ENCODE measurements at regions not wholly inside any gene's neighbourhood (a gene's known extent, or its start where the extent isn't known, plus 50 kb on each side); places are given as distances from the start of the nearest gene placed in this dataset.

DNA sequence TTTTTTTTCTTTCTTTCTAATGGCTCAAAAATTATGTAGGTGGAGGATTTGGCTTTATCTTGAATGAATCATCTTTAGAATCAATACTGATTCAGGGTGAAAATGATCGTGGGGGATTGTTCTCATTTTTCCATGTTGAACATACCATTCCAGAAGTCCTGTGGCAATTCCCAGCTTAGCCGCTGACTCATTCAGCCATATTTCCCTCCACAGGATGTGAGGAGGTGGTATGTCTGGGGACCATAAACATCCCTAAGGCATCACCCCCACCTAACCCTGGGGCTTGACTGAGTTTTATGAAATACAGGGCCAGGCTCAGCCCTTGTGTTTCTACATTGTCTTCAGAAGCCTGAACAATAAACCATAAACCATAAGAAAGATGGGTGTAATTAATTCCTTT lies 92.7 kb upstream of the FN1 start:
- Histone ChIP-seq H3K4me1 (ENCODE audit: control insufficient read depth in 3 of 3, insufficient read depth in 2 of 3, low read depth in 1 of 3, low read length in 2 of 3) (no peaks in the 10 kb centered on the region), H3K27me3 (ENCODE audit: control insufficient read depth in 3 of 3, insufficient read depth in 3 of 3, low read length in 3 of 3) (no peaks in the 10 kb centered on the region), H3K36me3 (ENCODE audit: control insufficient read depth in 3 of 3, insufficient read depth in 2 of 3, low read depth in 1 of 3, low read length in 3 of 3) (no peaks in the 10 kb centered on the region), H3K27ac (ENCODE audit: low read depth in 1 of 3, low read length in 2 of 3) (no peak overlapping the region), H3K9me3 (ENCODE audit: control insufficient read depth in 2 of 2, insufficient read depth in 1 of 2, low read depth in 1 of 2, low read length in 1 of 2) (peaks cover 0 to 9% of the 10 kb centered on the region in 2 donors), H3K4me3 (ENCODE audit: low read depth in 1 of 3, low read length in 3 of 3) (no peak overlapping the region)
- WGBS, 3 donors: 81 to 87% (median 81%) methylated on average over 2 of the region's 2 CpGs
- DNase-seq (no peak), FAIRE-seq (no peak)

DNA sequence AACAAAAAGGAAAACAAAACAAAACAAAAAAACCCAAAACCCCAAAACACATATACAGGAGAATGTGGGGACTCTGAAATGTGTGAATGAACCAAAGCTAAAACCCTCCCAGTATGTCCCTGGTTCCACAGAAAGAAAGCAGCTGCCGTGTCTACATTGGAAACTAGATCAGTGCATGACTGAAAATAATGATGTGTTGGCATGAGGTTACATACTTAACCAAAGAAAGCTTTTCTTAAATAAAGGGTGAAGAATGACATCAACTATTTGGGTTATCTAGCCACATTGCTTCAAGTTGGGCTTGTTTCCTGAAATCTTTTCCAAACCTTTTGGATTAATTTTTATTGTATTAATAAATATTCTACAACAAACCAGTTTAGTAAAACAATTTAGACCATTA lies 91.9 kb upstream of the FN1 start:
- H3K36me3 ChIP-seq (ENCODE audit: control insufficient read depth in 3 of 3, insufficient read depth in 2 of 3, low read depth in 1 of 3, low read length in 3 of 3): no peaks in the 10 kb centered on the region
- 76 to 91% (median 91%) methylated on average over 1 of the region's 1 CpG for WGBS, 3 donors
- DNase-seq: no peak
- FAIRE-seq: no peak
- no peak overlapping the region for H3K27ac ChIP-seq (ENCODE audit: low read depth in 1 of 3, low read length in 2 of 3)
- no peak overlapping the region for H3K4me3 ChIP-seq (ENCODE audit: low read depth in 1 of 3, low read length in 3 of 3)
- H3K9me3 ChIP-seq (ENCODE audit: control insufficient read depth in 2 of 2, insufficient read depth in 1 of 2, low read depth in 1 of 2, low read length in 1 of 2): peaks cover 0 to 9% of the 10 kb centered on the region in 2 donors
- H3K27me3 ChIP-seq (ENCODE audit: control insufficient read depth in 3 of 3, insufficient read depth in 3 of 3, low read length in 3 of 3): no peaks in the 10 kb centered on the region
- H3K4me1 ChIP-seq (ENCODE audit: control insufficient read depth in 3 of 3, insufficient read depth in 2 of 3, low read depth in 1 of 3, low read length in 2 of 3): no peaks in the 10 kb centered on the region

- no peak for FAIRE-seq
- H3K4me3 ChIP-seq (ENCODE audit: low read depth in 1 of 3, low read length in 3 of 3): no peak overlapping the region
These were observed 90.5 kb upstream of the FN1 start for GRCh38 chr2:215526341-215526740.

GRCh38 chr2:215522237-215522636 lies 86.4 kb upstream of the FN1 start:
- DNase-seq: no peak
- WGBS, 3 donors: 17 to 33% (median 30%) methylated on average over 1 of the region's 1 CpG
- Histone ChIP-seq H3K4me3 (ENCODE audit: low read depth in 1 of 3, low read length in 3 of 3) (no peak overlapping the region), H3K9me3 (ENCODE audit: control insufficient read depth in 2 of 2, insufficient read depth in 1 of 2, low read depth in 1 of 2, low read length in 1 of 2) (peaks cover 0 to 2% of the 10 kb centered on the region in 2 donors), H3K4me1 (ENCODE audit: control insufficient read depth in 3 of 3, insufficient read depth in 2 of 3, low read depth in 1 of 3, low read length in 2 of 3) (no peaks in the 10 kb centered on the region), H3K36me3 (ENCODE audit: control insufficient read depth in 3 of 3, insufficient read depth in 2 of 3, low read depth in 1 of 3, low read length in 3 of 3) (no peaks in the 10 kb centered on the region), H3K27me3 (ENCODE audit: control insufficient read depth in 3 of 3, insufficient read depth in 3 of 3, low read length in 3 of 3) (no peaks in the 10 kb centered on the region), H3K27ac (ENCODE audit: low read depth in 1 of 3, low read length in 2 of 3) (no peak overlapping the region)
- FAIRE-seq: no peak

More at GRCh38 chr2:215526341-215526740, 90.5 kb upstream of the FN1 start:
- Histone ChIP-seq H3K4me1 (ENCODE audit: control insufficient read depth in 3 of 3, insufficient read depth in 2 of 3, low read depth in 1 of 3, low read length in 2 of 3) (no peaks in the 10 kb centered on the region), H3K27me3 (ENCODE audit: control insufficient read depth in 3 of 3, insufficient read depth in 3 of 3, low read length in 3 of 3) (no peaks in the 10 kb centered on the region), H3K27ac (ENCODE audit: low read depth in 1 of 3, low read length in 2 of 3) (no peak overlapping the region), H3K9me3 (ENCODE audit: control insufficient read depth in 2 of 2, insufficient read depth in 1 of 2, low read depth in 1 of 2, low read length in 1 of 2) (peaks cover 0 to 9% of the 10 kb centered on the region in 2 donors), H3K36me3 (ENCODE audit: control insufficient read depth in 3 of 3, insufficient read depth in 2 of 3, low read depth in 1 of 3, low read length in 3 of 3) (no peaks in the 10 kb centered on the region)
- DNase-seq: no peak
- WGBS, 3 donors: 83 to 87% (median 85%) methylated on average over 4 of the region's 4 CpGs

DNA sequence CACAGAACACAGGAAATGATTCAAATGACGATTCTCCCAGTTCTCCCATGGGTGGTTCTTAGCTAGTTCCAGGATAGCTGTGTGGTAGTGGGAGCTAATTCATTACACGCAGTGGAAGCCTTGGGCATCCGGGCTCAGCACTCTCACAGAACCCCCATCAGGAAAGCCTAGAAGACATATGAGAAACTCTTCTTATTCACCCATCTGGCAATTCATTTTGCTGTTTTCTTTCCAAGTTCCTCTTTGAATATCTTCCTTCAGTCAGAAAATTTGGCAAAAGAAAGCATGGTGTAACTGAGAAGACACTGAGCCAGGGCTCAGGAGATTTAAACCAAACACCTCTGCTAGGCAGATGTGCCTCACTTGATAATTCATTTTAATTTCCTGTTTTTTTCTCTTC lies 85.2 kb upstream of the FN1 start:
- WGBS, 3 donors: 80 to 88% (median 86%) methylated on average over 3 of the region's 3 CpGs
- DNase-seq: no peak
- Histone ChIP-seq H3K27me3 (ENCODE audit: control insufficient read depth in 3 of 3, insufficient read depth in 3 of 3, low read length in 3 of 3) (no peaks in the 10 kb centered on the region), H3K4me1 (ENCODE audit: control insufficient read depth in 3 of 3, insufficient read depth in 2 of 3, low read depth in 1 of 3, low read length in 2 of 3) (no peaks in the 10 kb centered on the region), H3K9me3 (ENCODE audit: control insufficient read depth in 2 of 2, insufficient read depth in 1 of 2, low read depth in 1 of 2, low read length in 1 of 2) (no peaks in the 10 kb centered on the region), H3K36me3 (ENCODE audit: control insufficient read depth in 3 of 3, insufficient read depth in 2 of 3, low read depth in 1 of 3, low read length in 3 of 3) (no peaks in the 10 kb centered on the region), H3K4me3 (ENCODE audit: low read depth in 1 of 3, low read length in 3 of 3) (no peak overlapping the region), H3K27ac (ENCODE audit: low read depth in 1 of 3, low read length in 2 of 3) (no peak overlapping the region)
- FAIRE-seq: no peak

GRCh38 chr2:215517391-215517790 lies 81.5 kb upstream of the FN1 start:
- DNase-seq (no peak), FAIRE-seq (no peak)
- Histone ChIP-seq H3K4me3 (ENCODE audit: low read depth in 1 of 3, low read length in 3 of 3) (no peak overlapping the region), H3K27ac (ENCODE audit: low read depth in 1 of 3, low read length in 2 of 3) (no peak overlapping the region), H3K9me3 (ENCODE audit: control insufficient read depth in 2 of 2, insufficient read depth in 1 of 2, low read depth in 1 of 2, low read length in 1 of 2) (no peaks in the 10 kb centered on the region), H3K27me3 (ENCODE audit: control insufficient read depth in 3 of 3, insufficient read depth in 3 of 3, low read length in 3 of 3) (no peaks in the 10 kb centered on the region), H3K36me3 (ENCODE audit: control insufficient read depth in 3 of 3, insufficient read depth in 2 of 3, low read depth in 1 of 3, low read length in 3 of 3) (no peaks in the 10 kb centered on the region), H3K4me1 (ENCODE audit: control insufficient read depth in 3 of 3, insufficient read depth in 2 of 3, low read depth in 1 of 3, low read length in 2 of 3) (no peaks in the 10 kb centered on the region)
- 59 to 69% (median 67%) methylated on average over 2 of the region's 2 CpGs for WGBS, 3 donors

DNA sequence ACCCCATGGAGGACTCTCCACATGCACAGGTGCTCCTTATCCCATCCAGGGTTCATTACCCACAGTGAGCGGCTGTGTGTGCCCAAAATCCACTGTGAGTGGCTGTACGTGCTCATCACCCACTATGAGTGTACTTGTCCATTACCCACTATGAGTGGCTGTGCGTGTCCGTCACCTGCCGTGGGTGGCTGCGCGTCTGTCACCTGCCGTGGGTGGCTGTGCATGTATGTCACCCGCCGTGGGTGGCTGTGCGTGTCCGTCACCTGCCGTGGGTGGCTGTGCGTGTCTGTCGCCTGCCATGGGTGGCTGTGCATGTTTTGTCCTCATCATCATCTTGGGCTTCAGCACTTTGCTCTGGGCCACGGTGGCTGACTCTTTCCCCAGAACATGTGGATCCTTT lies 78.6 kb upstream of the FN1 start:
- no peak overlapping the region for H3K4me3 ChIP-seq (ENCODE audit: low read depth in 1 of 3, low read length in 3 of 3)
- no peaks in the 10 kb centered on the region for H3K9me3 ChIP-seq (ENCODE audit: control insufficient read depth in 2 of 2, insufficient read depth in 1 of 2, low read depth in 1 of 2, low read length in 1 of 2)
- H3K27ac ChIP-seq (ENCODE audit: low read depth in 1 of 3, low read length in 2 of 3): no peak overlapping the region
- no peaks in the 10 kb centered on the region for H3K4me1 ChIP-seq (ENCODE audit: control insufficient read depth in 3 of 3, insufficient read depth in 2 of 3, low read depth in 1 of 3, low read length in 2 of 3)
- DNase-seq: no peak
- H3K36me3 ChIP-seq (ENCODE audit: control insufficient read depth in 3 of 3, insufficient read depth in 2 of 3, low read depth in 1 of 3, low read length in 3 of 3): no peaks in the 10 kb centered on the region
- WGBS, 3 donors: 93 to 96% (median 95%) methylated on average over 16 of the region's 16 CpGs
- no peaks in the 10 kb centered on the region for H3K27me3 ChIP-seq (ENCODE audit: control insufficient read depth in 3 of 3, insufficient read depth in 3 of 3, low read length in 3 of 3)
- no peak for FAIRE-seq

DNA sequence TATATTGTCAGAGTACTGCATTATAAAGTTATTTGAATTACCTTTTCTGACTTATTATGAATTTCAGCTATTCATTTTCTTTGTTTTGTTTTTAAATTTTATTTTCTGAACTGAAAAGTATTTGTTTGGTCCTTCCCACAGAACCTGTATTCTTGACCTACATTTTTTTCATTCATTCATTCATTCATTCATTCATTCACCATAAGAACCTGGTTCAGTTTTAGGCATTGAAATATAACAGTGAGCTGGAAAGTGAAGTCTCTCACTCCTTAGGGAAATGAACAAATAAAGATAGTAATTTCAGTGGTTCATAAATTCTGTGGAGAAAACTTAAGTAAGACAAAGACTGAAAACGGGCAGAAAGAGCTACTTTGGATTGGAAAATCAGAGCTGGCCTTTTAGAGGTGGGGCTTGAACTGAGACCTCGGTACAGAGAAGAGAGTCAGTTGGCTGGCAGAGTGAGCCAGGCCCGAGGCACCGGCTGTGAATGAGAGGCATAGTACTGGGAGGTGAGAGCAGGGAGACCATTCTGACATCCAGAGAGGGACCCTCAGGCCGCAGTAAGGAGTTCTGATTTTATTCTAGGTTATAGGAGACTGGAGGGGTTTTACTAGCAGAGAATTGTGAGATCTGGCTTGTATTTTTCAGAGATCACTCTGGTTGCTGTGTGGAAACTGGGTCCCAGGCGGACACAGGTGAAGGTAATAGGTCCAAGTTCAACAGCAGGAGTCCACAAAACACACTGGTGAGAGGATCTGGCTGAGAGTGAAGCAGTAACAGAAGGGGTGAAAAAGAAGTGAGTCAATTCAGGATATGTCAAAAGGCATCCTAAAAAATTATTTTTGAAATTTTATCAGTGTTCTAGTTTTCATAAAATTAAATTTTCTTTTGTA lies 75.8 kb upstream of the FN1 start:
- no peaks in the 10 kb centered on the region for H3K27me3 ChIP-seq (ENCODE audit: control insufficient read depth in 3 of 3, insufficient read depth in 3 of 3, low read length in 3 of 3)
- no peaks in the 10 kb centered on the region for H3K36me3 ChIP-seq (ENCODE audit: control insufficient read depth in 3 of 3, insufficient read depth in 2 of 3, low read depth in 1 of 3, low read length in 3 of 3)
- H3K4me1 ChIP-seq (ENCODE audit: control insufficient read depth in 3 of 3, insufficient read depth in 2 of 3, low read depth in 1 of 3, low read length in 2 of 3): no peaks in the 10 kb centered on the region
- H3K27ac ChIP-seq (ENCODE audit: low read depth in 1 of 3, low read length in 2 of 3): no peak overlapping the region
- H3K4me3 ChIP-seq (ENCODE audit: low read depth in 1 of 3, low read length in 3 of 3): no peak overlapping the region
- 87 to 90% (median 90%) methylated on average over 6 of the region's 6 CpGs for WGBS, 3 donors
- DNase-seq: no peak
- no peak for FAIRE-seq
- H3K9me3 ChIP-seq (ENCODE audit: control insufficient read depth in 2 of 2, insufficient read depth in 1 of 2, low read depth in 1 of 2, low read length in 1 of 2): no peaks in the 10 kb centered on the region

GRCh38 chr2:215507836-215508235 lies 72.0 kb upstream of the FN1 start:
- Histone ChIP-seq H3K27ac (ENCODE audit: low read depth in 1 of 3, low read length in 2 of 3) (no peak overlapping the region), H3K9me3 (ENCODE audit: control insufficient read depth in 2 of 2, insufficient read depth in 1 of 2, low read depth in 1 of 2, low read length in 1 of 2) (no peaks in the 10 kb centered on the region), H3K36me3 (ENCODE audit: control insufficient read depth in 3 of 3, insufficient read depth in 2 of 3, low read depth in 1 of 3, low read length in 3 of 3) (no peaks in the 10 kb centered on the region), H3K27me3 (ENCODE audit: control insufficient read depth in 3 of 3, insufficient read depth in 3 of 3, low read length in 3 of 3) (no peaks in the 10 kb centered on the region), H3K4me3 (ENCODE audit: low read depth in 1 of 3, low read length in 3 of 3) (no peak overlapping the region), H3K4me1 (ENCODE audit: control insufficient read depth in 3 of 3, insufficient read depth in 2 of 3, low read depth in 1 of 3, low read length in 2 of 3) (peaks cover 0 to 19% (median 0%) of the 10 kb centered on the region in 3 donors)
- FAIRE-seq: no peak
- 35 to 52% (median 42%) methylated on average over 3 of the region's 3 CpGs for WGBS, 3 donors
- no peak for DNase-seq
